Smooth muscle cell (in vitro differentiated cells): ENCODE measurements at regions not wholly inside any gene's neighbourhood (a gene's known extent, or its start where the extent isn't known, plus 50 kb on each side); places are given as distances from the start of the nearest gene placed in this dataset.

Experiments
- DNase-seq: peaks from one replicate; lab custom pipeline; 2025; ENCODE audit not compliant: unreplicated experiment; lab: John Stamatoyannopoulos, UW
- H2AFZ ChIP-seq: fragments of 200-600 bp; sonication (generic); 2 replicates; pipeline ENCODE4 v1.6.0; 2016; ENCODE audit warnings: antibody characterized with exemption, low read depth, mild to moderate bottlenecking
- H3F3A ChIP-seq: fragments of 200-600 bp; sonication (generic); 2 replicates; pipeline ENCODE4 v1.6.0; 2017; ENCODE audit warnings: antibody characterized with exemption, low read depth
- H3K27ac ChIP-seq: fragments of 200-600 bp; sonication (generic); 2 replicates; pipeline ENCODE4 v1.5.1; 2016; ENCODE audit warnings: low read depth, mild to moderate bottlenecking
- H3K27me3 ChIP-seq: fragments of 200-600 bp; sonication (generic); 2 replicates; pipeline ENCODE4 v1.6.1; 2016; ENCODE audit warnings: low read depth, mild to moderate bottlenecking
- H3K36me3 ChIP-seq: fragments of 200-600 bp; sonication (generic); 2 replicates; pipeline ENCODE4 v1.5.1; 2016; ENCODE audit warnings: low read depth
- H3K4me1 ChIP-seq: fragments of 200-600 bp; sonication (generic); 2 replicates; pipeline ENCODE4 v1.5.1; 2016; ENCODE audit warnings: low read depth
- H3K4me2 ChIP-seq: fragments of 200-600 bp; sonication (generic); 2 replicates; pipeline ENCODE4 v1.6.0; 2016; ENCODE audit warnings: mild to moderate bottlenecking
- H3K4me3 ChIP-seq: fragments of 200-600 bp; sonication (generic); 2 replicates; pipeline ENCODE4 v1.5.1; 2016; ENCODE audit warnings: mild to moderate bottlenecking
- H3K79me2 ChIP-seq: fragments of 200-600 bp; sonication (generic); 2 replicates; pipeline ENCODE4 v1.6.0; 2016; ENCODE audit warnings: low read depth, mild to moderate bottlenecking
- H3K9ac ChIP-seq: fragments of 200-600 bp; sonication (generic); 2 replicates; pipeline ENCODE4 v1.6.0; 2016; ENCODE audit warnings: low read depth
- H3K9me3 ChIP-seq: fragments of 200-600 bp; sonication (generic); replicated peaks from 2 replicates; pipeline ENCODE4 v1.5.1; 2016; ENCODE audit warnings: low read depth
- H4K20me1 ChIP-seq: fragments of 200-600 bp; sonication (generic); 2 replicates; pipeline ENCODE4 v1.6.0; 2016; ENCODE audit warnings: low read depth
- CTCF ChIP-seq: fragments of 200-600 bp; sonication (generic); IDR thresholded peaks from 2 replicates; pipeline ENCODE4 v1.5.1; 2017; ENCODE audit warnings: borderline replicate concordance, mild to moderate bottlenecking, antibody characterized with exemption; ENCODE audit not compliant: insufficient read depth, poor library complexity, severe bottlenecking
- WGBS: methylation state at CpG from one replicate; pipeline ENCODE4 v1.1.7; 2016; ENCODE audit warnings: low lambda C conversion rate; 5-methylcytosine and 5-hydroxymethylcytosine counted together

GRCh38 chr2:215836881-215837280, 176.5 kb downstream of the MREG start:
- Histone ChIP-seq H3K4me2 (no peak overlapping the region), H3K79me2 (no peaks in the 10 kb centered on the region), H4K20me1 (no peaks in the 10 kb centered on the region), H3K9me3 (no peaks in the 10 kb centered on the region), H3K4me1 (no peaks in the 10 kb centered on the region), H3K36me3 (no peaks in the 10 kb centered on the region), H3K27me3 (no peaks in the 10 kb centered on the region), H2AFZ (peak overlapping the region; percentile 68), H3K9ac (no peak overlapping the region), H3F3A (no peaks in the 10 kb centered on the region), H3K4me3 (no peak overlapping the region), H3K27ac (no peak overlapping the region)
- DNase-seq, result no peak
- no peak for TF ChIP-seq CTCF
- 84% methylated on average over 4 of the region's 4 CpGs for WGBS

- H3K4me2 ChIP-seq, result peak overlapping the region; percentile 39
- WGBS, result 30% methylated on average over 1 of the region's 1 CpG
- no peaks in the 10 kb centered on the region for H4K20me1 ChIP-seq
- DNase-seq, result no peak
- no peaks in the 10 kb centered on the region for H3K27me3 ChIP-seq
- no peaks in the 10 kb centered on the region for H3K79me2 ChIP-seq
- no peak overlapping the region for H3K4me3 ChIP-seq
- H3F3A ChIP-seq, result no peaks in the 10 kb centered on the region
- no peaks in the 10 kb centered on the region for H3K4me1 ChIP-seq
- H3K27ac ChIP-seq, result peak overlapping the region; percentile 35
- peak overlapping the region; percentile 68 for H2AFZ ChIP-seq
- no peaks in the 10 kb centered on the region for H3K36me3 ChIP-seq
- TF ChIP-seq CTCF, result no peak
- no peaks in the 10 kb centered on the region for H3K9me3 ChIP-seq
- H3K9ac ChIP-seq, result no peak overlapping the region
Measured at GRCh38 chr2:215835657-215836056, 177.7 kb downstream of the MREG start.

GRCh38 chr2:215835231-215835630, 178.1 kb downstream of the MREG start:
- no peak for DNase-seq
- H3K4me3 ChIP-seq, result no peak overlapping the region
- peak overlapping the region; percentile 68 for H2AFZ ChIP-seq
- no peaks in the 10 kb centered on the region for H3K27me3 ChIP-seq
- no peaks in the 10 kb centered on the region for H3K79me2 ChIP-seq
- peak overlapping the region; percentile 39 for H3K4me2 ChIP-seq
- TF ChIP-seq CTCF, result no peak
- peak overlapping the region; percentile 35 for H3K27ac ChIP-seq
- no peak overlapping the region for H3K9ac ChIP-seq
- H4K20me1 ChIP-seq, result no peaks in the 10 kb centered on the region
- H3K36me3 ChIP-seq, result no peaks in the 10 kb centered on the region
- no peaks in the 10 kb centered on the region for H3F3A ChIP-seq
- 94% methylated on average over 1 of the region's 1 CpG for WGBS
- H3K4me1 ChIP-seq, result no peaks in the 10 kb centered on the region
- no peaks in the 10 kb centered on the region for H3K9me3 ChIP-seq

GRCh38 chr2:215833531-215834162, 179.7 kb downstream of the MREG start:
- Histone ChIP-seq H3K36me3 (no peaks in the 10 kb centered on the region), H3K27me3 (no peaks in the 10 kb centered on the region), H3K4me3 (no peak overlapping the region), H3K4me2 (peak overlapping the region; percentile 33), H3F3A (no peaks in the 10 kb centered on the region), H3K9ac (no peak overlapping the region), H3K9me3 (no peaks in the 10 kb centered on the region), H2AFZ (peak overlapping the region; percentile 56), H3K27ac (peak overlapping the region; percentile 20), H3K4me1 (no peaks in the 10 kb centered on the region), H3K79me2 (no peaks in the 10 kb centered on the region), H4K20me1 (no peaks in the 10 kb centered on the region)
- no peak for TF ChIP-seq CTCF
- no peak for DNase-seq
- 57% methylated on average over 5 of the region's 5 CpGs for WGBS
